ENCODE measurements at regions not wholly inside any gene's neighbourhood (a gene's known extent, or its start where the extent isn't known, plus 50 kb on each side); places are given as distances from the start of the nearest gene placed in this dataset.

DNA sequence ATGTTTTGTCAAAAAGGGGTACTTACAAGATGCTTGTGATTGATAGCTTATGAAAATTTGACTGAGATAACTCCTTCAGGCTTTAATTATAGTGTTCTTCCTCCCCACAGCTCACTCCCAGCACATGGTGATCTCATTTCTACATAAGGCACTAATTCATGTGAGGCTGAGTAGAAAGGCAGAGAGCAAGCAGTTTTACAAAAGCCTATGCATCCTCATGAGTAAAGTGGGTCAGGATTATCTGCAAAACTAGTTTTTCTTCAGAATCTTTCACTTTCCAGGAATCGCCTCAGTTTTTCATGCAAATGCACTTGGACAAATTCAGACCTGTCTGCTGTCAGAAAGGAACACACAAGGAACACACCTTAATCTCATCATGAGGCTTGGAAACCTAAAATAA lies 92.1 kb upstream of the FBN2 start:
- Histone ChIP-seq H3K4me3 (ENCODE audit: low read depth in 2 of 2, low read length in 1 of 2) (no peak overlapping the region), H3F3A (replicated peaks; ENCODE audit: insufficient read depth) (no peaks in the 10 kb centered on the region), H3K27ac (ENCODE audit: low read depth in 2 of 2, low read length in 1 of 2) (no peak overlapping the region), H3K4me1 (ENCODE audit: control insufficient read depth in 1 of 2, insufficient read depth in 2 of 2, low read depth in 1 of 2, low read length in 1 of 2) (no peaks in the 10 kb centered on the region), H3K27me3 (ENCODE audit: insufficient read depth) (no peaks in the 10 kb centered on the region), H3K36me3 (replicated peaks in 1 of 2; ENCODE audit: control insufficient read depth in 1 of 2, insufficient read depth in 2 of 2, low read length in 1 of 2) (no peaks in the 10 kb centered on the region), H3K9me2 (no peaks in the 10 kb centered on the region), H4K20me1 (ENCODE audit: insufficient read depth) (no peaks in the 10 kb centered on the region), H3K79me2 (ENCODE audit: insufficient read depth) (no peaks in the 10 kb centered on the region), H3K9ac (no peak overlapping the region), H2AFZ (ENCODE audit: low read depth) (no peak overlapping the region), H3K9me3 (no peaks in the 10 kb centered on the region), H3K4me2 (no peak overlapping the region)
- CTCF ChIA-PET = no interaction called here
- 0% methylated on average over 1 of the region's 1 CpG for whole genome bisulfite sequencing (ENCODE audit: low lambda C conversion rate)
- TF ChIP-seq TAF1 (IDR thresholded peaks at IDR 0.05; ENCODE audit: borderline replicate concordance, low read depth, low read length) (no peak), NFIC (IDR thresholded peaks at IDR 0.05; ENCODE audit: borderline replicate concordance) (no peak), FOXM1 (IDR thresholded peaks at IDR 0.05; ENCODE audit: low read depth) (no peak), ZBTB33 (IDR thresholded peaks at IDR 0.05; ENCODE audit: borderline replicate concordance, low read depth) (no peak), TEAD4 (IDR thresholded peaks at IDR 0.05; ENCODE audit: borderline replicate concordance, insufficient read depth) (no peak), SMC3 (IDR thresholded peaks at IDR 0.05; ENCODE audit: low read depth, low read length) (no peak)
- no peak for DNase-seq
- POLR2A ChIA-PET = no interaction called here

DNA sequence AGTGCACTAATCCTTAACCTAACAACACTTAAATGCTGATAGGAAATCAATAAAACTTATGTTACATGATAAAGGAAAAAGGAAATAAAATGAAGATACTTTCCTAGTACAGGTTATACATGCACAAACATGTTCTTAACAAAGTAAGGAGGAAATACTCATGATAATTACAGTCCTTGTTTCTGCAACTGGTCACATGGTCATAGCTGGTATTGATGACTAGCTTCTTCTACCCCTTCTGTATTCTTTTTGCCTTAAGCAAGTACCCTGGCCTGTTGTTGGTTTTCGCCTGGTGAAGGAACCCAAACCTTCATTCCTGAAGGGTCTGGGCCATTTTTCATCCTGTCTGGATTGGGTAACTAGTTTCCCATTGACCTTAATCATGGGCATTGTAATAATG lies 93.7 kb upstream of the FBN2 start:
- TF ChIP-seq SIN3A (IDR thresholded peaks at IDR 0.05; ENCODE audit: borderline replicate concordance, low read depth, low read length) = no peak
- TF ChIP-seq NRF1 (IDR thresholded peaks at IDR 0.05; ENCODE audit: low read depth, low read length) = no peak
- no peak for TF ChIP-seq RFX5 (IDR thresholded peaks at IDR 0.05; ENCODE audit: low read length)
- no peak for TF ChIP-seq GABPA (IDR thresholded peaks at IDR 0.05; ENCODE audit: low read depth)
- no peak for TF ChIP-seq ZBTB33 (IDR thresholded peaks at IDR 0.05; ENCODE audit: borderline replicate concordance, low read depth)
- TF ChIP-seq, protein P1, sequence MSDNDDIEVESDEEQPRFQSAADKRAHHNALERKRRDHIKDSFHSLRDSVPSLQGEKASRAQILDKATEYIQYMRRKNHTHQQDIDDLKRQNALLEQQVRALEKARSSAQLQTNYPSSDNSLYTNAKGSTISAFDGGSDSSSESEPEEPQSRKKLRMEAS (IDR thresholded peaks at IDR 0.05; ENCODE audit: low read depth) = no peak
- no peak for TF ChIP-seq PBX3 (IDR thresholded peaks at IDR 0.05)
- no peak for TF ChIP-seq GATA2 (CRISPR knock-in tag; IDR thresholded peaks at IDR 0.05)
- TF ChIP-seq MEF2A (IDR thresholded peaks at IDR 0.05; ENCODE audit: borderline replicate concordance, low read depth) = no peak
- no peak for TF ChIP-seq TEAD4 (IDR thresholded peaks at IDR 0.05; ENCODE audit: borderline replicate concordance, insufficient read depth)
- TF ChIP-seq, protein P2, sequence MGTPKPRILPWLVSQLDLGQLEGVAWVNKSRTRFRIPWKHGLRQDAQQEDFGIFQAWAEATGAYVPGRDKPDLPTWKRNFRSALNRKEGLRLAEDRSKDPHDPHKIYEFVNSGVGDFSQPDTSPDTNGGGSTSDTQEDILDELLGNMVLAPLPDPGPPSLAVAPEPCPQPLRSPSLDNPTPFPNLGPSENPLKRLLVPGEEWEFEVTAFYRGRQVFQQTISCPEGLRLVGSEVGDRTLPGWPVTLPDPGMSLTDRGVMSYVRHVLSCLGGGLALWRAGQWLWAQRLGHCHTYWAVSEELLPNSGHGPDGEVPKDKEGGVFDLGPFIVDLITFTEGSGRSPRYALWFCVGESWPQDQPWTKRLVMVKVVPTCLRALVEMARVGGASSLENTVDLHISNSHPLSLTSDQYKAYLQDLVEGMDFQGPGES (IDR thresholded peaks at IDR 0.05; ENCODE audit: low read depth, low read length) = no peak
- no peak for TF ChIP-seq POLR2AphosphoS5 (IDR thresholded peaks at IDR 0.05; ENCODE audit: low read depth, low read length)
- TF ChIP-seq FOXJ3 (CRISPR knock-in tag; IDR thresholded peaks at IDR 0.05) = no peak
- no peak for TF ChIP-seq RCOR1 (IDR thresholded peaks at IDR 0.05; ENCODE audit: low read length)
- no peaks in the 10 kb centered on the region for H3K4me1 ChIP-seq (ENCODE audit: control insufficient read depth in 1 of 2, insufficient read depth in 2 of 2, low read depth in 1 of 2, low read length in 1 of 2)
- no peak overlapping the region for H2AFZ ChIP-seq (ENCODE audit: low read depth)
- H3K9me3 ChIP-seq = no peaks in the 10 kb centered on the region
- H3K9ac ChIP-seq = no peak overlapping the region
- H3F3A ChIP-seq (replicated peaks; ENCODE audit: insufficient read depth) = no peaks in the 10 kb centered on the region
- H3K4me3 ChIP-seq (ENCODE audit: low read depth in 2 of 2, low read length in 1 of 2) = no peak overlapping the region
- POLR2A ChIA-PET = no interaction called here
- WGBS (ENCODE audit: low lambda C conversion rate) = 0% methylated on average over 1 of the region's 1 CpG
- H3K36me3 ChIP-seq (replicated peaks in 1 of 2; ENCODE audit: control insufficient read depth in 1 of 2, insufficient read depth in 2 of 2, low read length in 1 of 2) = no peaks in the 10 kb centered on the region
- H4K20me1 ChIP-seq (ENCODE audit: insufficient read depth) = no peaks in the 10 kb centered on the region
- H3K27ac ChIP-seq (ENCODE audit: low read depth in 2 of 2, low read length in 1 of 2) = no peak overlapping the region
- H3K9me2 ChIP-seq = no peaks in the 10 kb centered on the region
- no peak overlapping the region for H3K4me2 ChIP-seq
- DNase-seq = no peak
- H3K79me2 ChIP-seq (ENCODE audit: insufficient read depth) = no peaks in the 10 kb centered on the region
- CTCF ChIA-PET = no interaction called here
- H3K27me3 ChIP-seq (ENCODE audit: insufficient read depth) = no peaks in the 10 kb centered on the region
